ENCODE measurements at regions not wholly inside any gene's neighbourhood (a gene's known extent, or its start where the extent isn't known, plus 50 kb on each side); places are given as distances from the start of the nearest gene placed in this dataset.
"Not testable (repeated sequence)": the region's sequence is repeated elsewhere in the genome, so short reads cannot be mapped to it uniquely, and the experiment has no call there.

DNA sequence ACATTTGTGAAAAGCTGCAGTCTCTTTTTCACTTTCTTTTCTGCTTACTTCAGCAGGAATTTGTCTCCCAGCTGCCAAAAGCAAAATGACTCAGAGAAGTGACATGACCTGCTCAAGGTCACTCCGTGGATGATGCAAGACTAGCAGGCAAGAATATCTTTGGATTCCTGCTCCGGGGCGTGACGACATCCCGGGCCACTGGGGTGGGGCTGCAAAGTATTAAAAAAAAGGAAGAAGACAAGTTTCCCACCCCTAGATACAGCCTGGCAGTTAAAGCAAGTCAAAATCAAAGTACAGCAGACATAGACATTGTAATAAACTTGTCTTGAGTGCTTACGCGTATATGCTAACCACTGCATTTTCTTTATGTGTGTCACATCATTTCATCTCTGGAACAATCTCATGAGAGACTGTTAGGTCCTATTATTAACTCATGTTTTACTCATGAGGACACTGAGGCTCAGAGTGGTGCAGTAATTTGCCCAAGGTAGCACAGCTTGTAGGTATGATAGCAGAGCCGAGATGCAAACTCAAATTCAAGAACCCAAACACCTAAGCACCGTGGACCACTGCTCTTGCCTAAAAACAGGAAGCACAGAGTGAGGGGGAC, 485.2 kb upstream of the PROK2 start:
- peak; percentile 94 for FAIRE-seq

DNA sequence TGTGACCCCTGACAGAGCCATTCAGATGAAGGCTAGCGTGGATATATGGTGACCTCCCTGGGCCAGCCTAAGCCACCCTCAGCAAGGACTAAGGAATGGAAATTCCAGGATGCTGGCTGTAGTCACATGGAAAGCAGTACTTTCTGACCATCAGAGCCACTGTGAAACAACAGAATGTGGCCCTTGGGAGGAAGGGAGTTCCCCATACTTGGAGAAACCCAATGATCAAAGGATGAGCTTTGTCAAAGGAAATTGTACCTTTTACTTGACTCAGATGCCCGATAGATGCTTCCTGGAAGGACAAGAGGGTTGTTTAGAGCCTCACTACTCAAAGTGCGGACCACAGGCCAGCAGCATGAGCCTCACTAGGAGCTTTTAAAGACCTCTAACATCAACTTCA, 484.5 kb upstream of the PROK2 start:
- no peak for FAIRE-seq

DNA sequence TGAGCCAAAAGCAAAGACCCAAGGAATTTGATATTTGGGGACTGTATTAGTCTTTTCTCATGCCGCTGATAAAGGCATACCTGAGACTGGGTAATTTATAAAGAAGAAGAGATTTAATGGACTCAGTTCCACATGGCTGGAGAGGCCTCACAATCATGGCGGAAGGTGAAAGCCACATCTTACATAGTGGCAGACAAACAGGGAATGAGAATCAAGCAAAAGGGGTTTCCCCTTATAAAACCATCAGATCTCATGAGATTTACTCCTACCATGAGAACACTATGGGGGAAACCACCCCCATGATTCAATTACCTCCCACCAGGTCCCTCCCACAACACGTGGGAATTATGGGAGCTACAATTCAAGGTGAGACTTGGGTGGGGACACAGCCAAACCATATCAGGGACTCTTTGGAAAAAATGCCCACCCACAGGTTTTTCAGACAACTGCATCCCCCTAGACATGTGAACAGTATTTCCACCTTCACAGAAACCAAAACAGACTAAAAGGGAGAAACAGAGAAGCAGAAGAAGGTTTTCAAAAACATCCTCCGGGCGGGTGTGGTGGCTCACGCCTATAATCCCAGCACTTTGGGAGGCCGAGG, 482.1 kb upstream of the PROK2 start:
- FAIRE-seq = not testable (repeated sequence)

DNA sequence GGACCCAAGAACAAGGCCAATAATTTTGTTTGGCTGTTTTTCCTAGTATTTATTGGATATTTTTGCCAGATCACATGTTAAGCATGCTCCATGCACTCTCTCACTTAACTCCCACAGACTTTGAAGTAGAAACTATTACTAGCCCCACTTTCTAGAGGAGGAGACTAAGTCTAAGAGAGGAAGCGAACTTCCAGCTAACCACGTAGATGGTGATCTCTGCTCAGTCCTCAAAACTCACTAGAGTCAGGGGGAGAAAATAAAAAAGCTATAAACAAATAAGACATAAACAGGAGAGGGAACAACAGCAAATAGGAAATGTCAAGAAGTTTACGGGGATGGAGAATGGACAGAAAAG, 481.0 kb upstream of the PROK2 start:
- peak; percentile 85 for FAIRE-seq

DNA sequence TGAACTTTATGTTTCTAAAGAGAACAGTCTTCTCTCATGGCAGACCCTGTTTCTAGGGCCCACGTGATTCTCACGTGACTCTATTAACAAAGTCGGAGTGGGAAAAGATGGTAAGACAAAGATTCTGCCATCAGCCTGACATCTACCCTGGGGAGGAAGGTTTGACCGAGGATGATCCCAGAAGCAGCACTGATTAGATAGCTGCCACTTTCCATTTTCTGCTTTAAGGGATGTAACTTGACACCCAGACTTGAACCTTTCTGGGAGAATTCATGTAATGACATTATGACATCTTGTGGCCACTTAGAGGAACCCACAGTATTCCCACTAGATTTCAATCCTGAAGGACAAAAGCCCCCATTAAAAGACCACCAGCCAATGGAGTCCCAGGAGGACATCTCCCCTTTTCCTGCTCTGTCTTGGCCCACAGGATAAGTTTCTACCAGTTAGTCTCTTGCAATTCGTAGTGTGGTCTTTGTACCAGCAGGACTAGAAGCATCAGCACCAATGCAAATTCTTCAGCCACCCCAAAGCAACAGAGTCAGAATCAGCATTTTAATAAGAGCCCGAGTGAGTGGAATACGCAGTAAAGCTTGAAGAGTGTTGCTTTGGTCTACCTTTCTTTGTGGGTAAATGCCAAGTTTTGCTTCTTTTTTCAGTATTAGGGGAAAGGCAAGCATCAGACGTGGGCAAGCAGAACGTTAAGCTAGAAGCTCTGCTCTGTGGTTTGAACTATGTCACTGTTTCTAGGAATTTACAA, 480.5 kb upstream of the PROK2 start:
- no peak for FAIRE-seq

DNA sequence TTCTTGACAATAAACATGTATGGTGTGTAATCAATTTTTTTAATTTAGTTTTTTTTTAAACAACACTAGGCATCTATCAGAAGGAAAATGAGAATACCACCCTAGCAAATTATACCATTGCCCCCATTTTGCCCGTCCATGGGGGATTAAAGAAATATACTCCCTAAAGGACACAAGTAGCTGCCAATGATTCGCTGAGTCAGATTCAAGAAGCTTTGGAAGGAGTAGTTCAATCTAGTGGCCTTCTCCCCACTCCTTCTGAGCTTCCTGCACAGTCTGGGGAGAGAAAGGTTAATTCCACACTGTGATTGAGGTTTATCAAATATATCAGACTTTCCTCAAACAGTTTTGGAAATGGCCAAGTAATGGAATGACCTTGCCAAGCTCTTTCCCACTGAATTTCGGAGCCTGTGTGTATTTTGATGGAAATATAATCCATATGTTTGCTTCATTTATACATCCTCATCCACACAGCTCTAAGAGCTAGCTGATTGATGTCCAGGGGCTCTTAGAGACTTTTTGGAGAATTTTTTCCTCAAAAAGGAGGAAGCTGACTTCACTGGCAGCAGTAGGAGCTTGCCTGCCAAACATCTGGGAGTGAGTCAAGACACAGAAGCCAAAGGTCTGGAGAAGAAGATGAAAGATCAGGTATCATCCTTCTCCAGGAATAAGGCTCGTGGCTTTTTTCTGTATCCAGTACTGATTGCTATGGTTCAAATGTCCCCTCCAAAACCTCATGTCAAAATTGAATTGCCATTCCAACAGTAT, 478.5 kb upstream of the PROK2 start:
- FAIRE-seq = no peak

DNA sequence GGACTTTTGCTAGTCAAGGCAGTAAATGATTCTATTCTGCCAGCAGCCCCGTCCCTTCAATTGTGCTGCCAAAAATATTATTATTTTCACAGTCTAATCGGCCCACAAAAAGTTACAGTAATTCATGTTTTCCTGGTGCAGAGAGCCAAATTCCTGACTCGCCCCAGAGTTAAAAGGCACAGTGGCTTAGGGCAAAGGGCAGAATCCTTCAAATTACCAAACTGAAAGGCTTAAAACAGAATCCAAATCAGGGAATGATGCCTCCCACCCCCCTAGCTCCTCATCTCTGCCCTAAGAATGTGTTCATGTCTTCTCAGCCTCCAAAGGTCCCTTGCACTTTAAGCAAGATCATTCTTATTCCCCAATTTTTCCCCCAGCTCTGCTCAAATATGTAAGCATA, 477.8 kb upstream of the PROK2 start:
- no peak for FAIRE-seq

DNA sequence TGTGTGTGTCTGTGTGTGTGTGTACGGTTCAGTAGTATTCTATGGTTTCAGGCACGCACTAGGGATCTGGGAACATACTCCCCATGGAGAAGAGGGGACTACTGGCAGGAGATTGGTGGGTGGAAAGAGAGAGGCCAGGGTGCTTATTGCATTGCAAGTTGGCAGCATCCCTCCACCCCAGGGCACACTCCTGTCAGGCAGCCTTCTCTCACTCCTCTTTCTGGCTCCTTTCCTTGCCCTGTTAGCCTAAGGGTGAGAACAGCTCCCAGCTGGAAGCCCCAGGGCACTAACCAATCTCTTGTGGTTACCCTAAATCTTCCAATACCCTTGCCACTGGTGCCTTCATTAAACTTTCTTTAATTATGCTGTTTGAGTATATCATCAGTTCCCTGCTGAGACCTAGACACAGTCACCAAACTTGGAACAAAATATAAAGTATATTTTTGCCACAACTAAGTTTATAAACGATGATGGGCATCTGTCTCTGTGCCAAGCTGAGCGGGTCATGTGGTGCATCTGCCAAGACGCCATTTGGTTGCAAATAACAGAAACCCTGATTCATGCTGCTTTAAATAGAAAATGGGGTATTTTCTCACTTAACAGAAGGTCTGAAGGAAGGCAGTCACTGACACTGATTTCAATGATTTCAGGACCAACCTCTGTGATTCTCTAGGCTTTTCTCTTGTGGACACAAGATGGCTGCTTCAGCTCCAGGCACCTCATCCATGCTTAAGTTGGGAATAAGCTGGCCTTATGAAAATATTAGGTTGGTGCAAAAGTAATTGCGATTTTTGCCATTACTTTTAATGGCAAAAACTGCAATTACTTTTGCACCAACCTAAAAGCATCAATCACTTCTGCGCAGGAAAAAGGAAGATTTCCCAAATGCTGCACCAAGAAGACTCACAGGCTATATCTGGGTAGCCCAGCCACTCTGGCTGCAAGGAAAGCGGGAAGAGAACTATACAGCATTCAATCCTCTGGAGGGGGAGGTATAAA, 476.9 kb upstream of the PROK2 start:
- no peak for FAIRE-seq

DNA sequence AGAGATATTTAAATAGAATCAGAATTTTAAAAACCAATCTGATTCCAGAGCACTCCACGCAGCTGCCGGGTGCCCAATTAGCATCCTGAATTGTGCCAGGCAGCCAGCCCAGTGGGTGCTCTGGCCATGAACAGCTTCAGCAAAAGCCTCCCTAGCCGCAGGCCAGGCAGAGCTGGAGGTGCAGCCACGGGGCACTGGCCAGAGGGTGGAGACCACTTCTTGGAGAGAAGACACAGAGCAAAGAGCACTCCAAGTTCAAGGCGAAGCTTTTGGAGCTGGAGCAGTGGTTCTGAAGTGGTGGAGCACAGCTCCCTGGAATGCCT, 475.6 kb upstream of the PROK2 start:
- no peak for FAIRE-seq

DNA sequence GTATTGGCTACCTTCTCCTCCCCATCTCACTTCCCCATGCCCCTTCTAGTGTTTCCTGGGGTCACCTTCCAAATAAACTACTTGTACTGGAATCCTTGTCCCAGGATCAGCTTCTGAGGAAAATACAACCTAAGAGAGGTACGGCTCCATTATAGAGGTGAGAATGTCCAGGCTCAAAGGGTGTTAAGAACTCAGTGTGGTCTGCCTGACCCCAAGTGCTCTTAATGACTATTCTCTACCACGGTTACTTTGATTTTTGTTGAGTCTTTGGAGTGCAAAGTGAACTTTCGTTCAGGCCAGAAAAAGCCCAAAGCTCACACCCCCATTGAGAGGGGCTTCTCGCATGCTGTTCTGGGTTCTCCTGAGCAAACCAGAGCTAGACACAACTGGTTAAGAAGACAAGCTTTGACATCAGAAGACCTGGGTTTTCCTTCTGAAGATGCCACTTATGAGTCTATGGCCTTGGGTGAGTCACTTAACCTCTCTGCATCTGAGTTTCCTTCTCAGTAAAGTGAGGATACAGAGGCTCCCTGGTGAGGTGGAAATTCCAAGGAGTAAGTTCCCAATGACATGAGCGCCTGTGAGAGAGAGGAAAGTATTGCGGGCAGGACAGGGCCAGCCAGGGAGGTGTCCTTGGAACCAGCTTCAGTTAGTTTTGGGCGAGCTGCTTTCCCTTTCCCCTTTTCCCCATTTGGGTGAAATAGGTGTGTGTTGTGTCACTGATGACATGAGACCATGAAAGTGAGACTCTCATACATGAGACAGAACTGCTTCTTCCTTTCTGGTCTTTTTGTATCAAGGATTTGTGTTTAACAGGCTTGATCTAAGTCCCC, 475.0 kb upstream of the PROK2 start:
- FAIRE-seq = no peak

DNA sequence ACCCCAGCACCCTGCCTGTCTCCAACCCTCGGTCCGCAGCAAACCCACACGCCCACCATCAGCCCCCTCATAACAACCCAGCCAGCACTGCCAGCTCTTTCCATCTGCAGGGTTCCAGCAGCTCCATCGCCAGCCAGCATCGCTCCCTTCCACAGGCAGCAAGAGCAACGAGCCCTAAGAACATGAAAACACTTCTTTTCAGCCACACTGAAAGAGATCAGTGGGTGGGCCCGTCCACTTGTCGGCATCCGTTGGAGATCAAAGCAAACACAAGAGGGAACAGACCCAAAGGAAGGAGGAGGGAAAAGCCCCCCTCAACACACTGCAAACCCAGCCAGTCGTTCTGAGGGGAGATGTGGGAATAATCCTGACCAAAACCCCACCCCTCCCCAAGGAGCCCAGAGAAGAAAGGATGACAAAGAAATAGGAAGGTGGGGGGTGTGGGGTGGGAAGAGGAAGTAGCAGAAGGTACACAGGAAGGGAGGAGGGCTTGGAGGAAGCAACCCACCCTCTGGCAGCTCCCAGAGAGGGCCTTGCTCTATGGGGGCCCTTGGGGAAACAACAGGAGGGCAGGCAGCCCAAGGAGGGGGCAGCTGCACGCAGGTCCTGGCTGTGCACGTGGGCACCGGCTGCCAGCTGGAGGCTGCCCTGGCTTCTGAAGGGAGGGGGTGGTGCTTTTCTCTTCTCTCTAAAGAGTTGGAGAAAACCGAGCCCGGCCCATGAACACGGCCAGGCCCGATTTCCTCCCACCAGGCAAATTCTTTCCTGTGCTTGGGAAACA, 473.6 kb upstream of the PROK2 start:
- no peak for FAIRE-seq

DNA sequence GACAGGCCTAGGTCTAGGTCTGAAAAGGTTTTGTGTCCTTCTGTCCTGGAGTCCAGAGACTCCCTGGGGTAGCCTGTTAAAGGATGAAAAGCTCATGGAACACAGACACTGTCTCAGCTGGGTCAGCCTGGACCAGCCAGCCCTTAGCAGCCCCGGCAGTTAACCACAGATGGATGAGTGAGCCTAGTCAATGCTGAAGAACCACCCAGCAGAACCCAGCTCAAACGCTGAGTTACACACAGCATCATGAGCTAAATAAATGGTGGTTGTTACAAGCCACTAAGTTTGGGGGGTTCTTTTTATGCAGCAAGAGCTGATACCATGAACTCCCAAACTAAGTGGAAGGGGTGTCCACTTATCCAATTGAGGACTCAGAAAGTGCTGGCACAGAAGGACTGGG, 472.8 kb upstream of the PROK2 start:
- no peak for FAIRE-seq

DNA sequence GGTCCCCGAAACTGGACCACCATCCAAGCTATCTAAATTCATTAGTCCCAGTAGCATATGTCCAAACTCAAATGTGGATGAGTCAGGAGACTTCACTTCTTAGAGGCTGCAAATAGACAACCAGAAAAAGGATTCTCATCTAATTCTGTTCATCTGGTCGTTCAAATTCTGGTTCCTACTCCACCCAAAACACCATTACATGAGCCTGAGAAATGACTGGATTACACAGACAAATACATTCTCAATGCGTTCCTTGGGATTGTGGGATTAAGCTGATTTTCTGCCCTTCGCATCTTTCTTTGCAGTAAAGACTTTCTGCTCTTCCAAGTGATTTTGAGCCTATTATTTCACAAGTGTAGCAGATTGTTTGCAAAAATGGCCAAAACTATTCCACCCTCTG, 472.3 kb upstream of the PROK2 start:
- FAIRE-seq = no peak

DNA sequence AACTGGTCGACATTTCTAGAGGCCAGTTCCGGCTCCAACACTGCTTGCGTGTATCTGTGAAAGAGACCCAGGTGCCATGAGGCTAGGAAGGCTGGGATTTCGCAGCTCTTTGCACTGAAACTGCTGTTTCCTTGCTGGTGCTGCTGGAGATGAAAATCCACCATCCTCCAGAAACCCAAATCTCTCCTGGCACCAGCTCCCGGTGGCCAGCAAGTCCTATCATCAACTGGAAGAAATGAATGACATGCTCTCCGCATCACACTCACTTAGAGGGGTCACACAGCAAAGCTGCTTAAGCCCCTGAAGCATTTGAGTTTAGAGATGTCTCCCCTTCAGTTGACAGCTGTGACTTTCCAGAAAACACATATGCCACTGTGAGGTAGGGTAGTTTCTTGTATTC, 471.8 kb upstream of the PROK2 start:
- FAIRE-seq = no peak

DNA sequence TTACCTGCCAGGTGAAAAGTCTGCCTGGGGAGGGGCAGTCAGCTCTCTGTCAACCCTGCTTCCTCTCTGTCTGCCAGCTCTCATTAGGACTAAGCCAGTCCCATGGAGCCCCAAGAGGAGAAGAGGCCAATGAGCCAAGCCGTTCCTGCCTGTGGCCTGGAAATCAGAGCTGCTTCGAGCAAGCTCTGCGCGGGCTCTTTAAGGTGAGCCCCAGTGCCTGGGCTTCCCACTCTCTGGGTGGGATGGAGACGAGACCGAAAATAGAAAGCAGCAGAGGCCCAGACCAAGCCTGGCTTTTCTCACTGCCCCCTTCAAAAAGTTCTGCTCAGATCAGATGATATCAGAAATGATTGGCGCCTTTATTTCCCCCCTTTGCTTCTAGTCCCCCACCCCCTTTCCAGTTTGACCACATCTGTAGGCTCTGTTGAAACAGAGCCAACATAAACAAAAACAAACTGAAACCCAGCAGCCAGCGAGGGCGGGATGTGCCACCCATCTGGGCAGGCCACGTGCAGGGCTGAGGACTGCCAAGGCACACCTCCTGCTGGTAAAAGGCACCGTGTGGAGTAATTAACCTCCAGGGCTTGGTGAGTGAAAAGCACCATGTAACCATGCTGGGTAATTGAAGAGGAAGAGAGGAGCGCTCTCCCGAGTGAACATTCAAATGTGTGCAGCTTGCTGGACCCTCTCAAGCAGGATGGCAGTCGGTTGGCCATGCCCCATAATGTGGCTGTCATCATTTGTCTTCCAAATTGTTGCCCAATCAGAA, 471.0 kb upstream of the PROK2 start:
- no peak for FAIRE-seq

DNA sequence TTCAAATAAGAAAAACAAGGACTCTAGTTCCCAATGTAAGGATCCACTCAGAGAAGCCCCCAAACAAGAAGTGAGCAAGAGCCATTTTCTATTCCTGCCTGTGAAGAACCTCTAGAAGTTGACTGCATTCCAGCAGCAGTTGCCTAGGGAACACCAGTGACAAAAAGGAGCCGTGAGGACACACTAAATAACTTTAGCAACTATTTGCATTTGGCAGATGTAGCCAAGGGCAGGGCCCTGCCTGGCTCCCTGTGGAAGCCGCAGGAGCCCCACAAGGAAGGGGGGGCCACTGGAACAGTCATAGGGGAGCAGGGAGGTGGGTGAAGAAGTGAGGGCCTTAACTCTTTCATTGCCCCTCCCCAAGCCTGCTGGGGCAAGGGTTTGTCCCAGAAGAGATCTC, 470.2 kb upstream of the PROK2 start:
- no peak for FAIRE-seq

DNA sequence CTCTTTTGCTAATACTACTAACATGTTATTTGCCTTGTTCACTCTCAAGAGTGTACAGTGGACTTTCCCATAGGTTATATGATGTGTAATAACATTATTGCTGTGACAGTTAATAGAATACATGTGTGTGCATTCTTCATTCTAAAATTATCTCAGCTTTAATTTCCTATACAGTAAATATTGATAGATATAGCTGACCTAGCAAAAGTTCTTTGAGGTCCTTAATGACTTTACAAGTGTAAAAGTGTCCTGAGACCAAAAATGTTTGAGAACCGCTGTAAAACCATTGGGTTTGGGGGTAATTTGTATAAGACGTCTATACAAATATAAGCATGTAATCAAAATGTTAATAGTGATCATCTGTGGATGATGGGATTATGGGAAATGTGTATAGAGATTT, 469.5 kb upstream of the PROK2 start:
- peak; percentile 41 for FAIRE-seq

DNA sequence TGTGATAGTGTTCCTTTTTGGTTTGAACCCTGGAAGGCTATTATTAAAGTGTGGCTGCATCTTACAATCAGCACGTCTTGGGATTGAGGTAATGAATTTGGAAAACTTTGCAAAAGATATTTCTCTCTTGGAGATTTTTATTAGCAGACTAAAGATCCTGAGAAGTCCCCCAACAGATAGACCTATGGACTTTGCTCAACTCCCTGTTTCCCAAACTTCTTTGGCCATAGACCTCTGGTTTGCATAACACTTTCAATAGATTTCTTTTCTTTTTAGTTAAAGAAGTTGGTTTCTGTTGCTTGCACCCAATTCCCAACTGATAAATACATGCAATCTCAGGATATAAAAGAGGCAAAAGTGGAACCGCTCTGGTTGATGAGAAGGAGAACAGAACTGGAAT, 465.8 kb upstream of the PROK2 start:
- FAIRE-seq = no peak

DNA sequence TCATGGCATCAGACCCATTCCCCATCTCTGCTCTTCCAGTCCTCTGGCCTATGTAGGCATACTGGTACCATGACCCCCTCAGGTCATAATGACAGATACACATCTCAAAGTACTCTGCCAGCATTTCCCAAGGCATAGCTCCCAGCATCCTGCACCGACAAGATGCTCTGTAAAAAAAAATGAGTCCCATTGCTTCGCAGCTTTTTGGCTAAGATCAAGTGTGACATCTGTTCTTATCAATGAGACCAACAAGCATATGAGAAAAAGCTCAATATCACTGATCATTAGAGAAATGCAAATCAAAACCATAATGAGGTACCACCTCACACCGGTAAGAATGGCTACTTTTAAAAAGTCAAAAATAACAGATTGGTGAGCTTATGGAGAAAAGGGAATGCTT, 463.9 kb upstream of the PROK2 start:
- FAIRE-seq = no peak

DNA sequence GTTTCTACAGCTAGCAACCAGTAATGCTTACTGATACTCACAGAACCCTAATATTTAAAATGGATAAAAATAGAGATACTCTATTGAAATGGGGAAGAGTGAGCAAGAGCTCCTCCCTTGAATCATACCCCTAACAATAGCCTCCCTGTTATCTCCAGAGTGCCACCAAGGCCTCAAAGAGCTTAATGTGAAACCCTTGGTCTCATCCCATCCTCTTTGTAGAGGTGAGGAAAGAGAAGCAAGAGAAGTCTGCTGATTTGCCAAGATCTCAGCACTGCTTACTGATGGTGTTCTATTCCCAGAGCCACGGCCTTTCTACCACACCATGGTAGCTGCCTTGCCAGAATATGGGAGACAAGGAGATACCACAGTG, 463.4 kb upstream of the PROK2 start:
- no peak for FAIRE-seq
